H9 (cell line): ENCODE measurements at regions not wholly inside any gene's neighbourhood (a gene's known extent, or its start where the extent isn't known, plus 50 kb on each side); places are given as distances from the start of the nearest gene placed in this dataset.

ENCODE experiments used
- DNase-seq: peaks from one replicate; pipeline ENCODE4 v3.0.0-alpha.2; 2017
- H2AFZ ChIP-seq: one replicate; pipeline ENCODE4 v1.6.1; 2013; ENCODE audit warnings: mild to moderate bottlenecking, low read length, control low read depth, moderate library complexity
- H2AK5ac ChIP-seq: 2 replicates; pipeline ENCODE4 v1.6.1; 2013; ENCODE audit warnings: low read length, control low read depth, mixed read lengths; ENCODE audit not compliant: insufficient read length
- H2BK120ac ChIP-seq: one replicate; pipeline ENCODE4 v1.6.1; 2013; ENCODE audit warnings: low read depth, mild to moderate bottlenecking, low read length, control low read depth, inconsistent platforms; ENCODE audit not compliant: poor library complexity, severe bottlenecking
- H2BK12ac ChIP-seq: 2 replicates; pipeline ENCODE4 v1.6.1; 2013; ENCODE audit warnings: low read length, control low read depth, mixed read lengths, low read depth; ENCODE audit not compliant: insufficient read length
- H2BK15ac ChIP-seq: 2 replicates; pipeline ENCODE4 v1.6.1; 2013; ENCODE audit warnings: low read depth, low read length, control low read depth
- H2BK20ac ChIP-seq: one replicate; pipeline ENCODE4 v1.6.1; 2013; ENCODE audit warnings: low read depth, mild to moderate bottlenecking, low read length, control low read depth, inconsistent platforms; ENCODE audit not compliant: poor library complexity, severe bottlenecking
- H2BK5ac ChIP-seq: 2 replicates; pipeline ENCODE4 v1.6.1; 2013; ENCODE audit warnings: low read length, control low read depth, mixed read lengths; ENCODE audit not compliant: insufficient read length
- H3K14ac ChIP-seq: 2 replicates; pipeline ENCODE4 v1.6.1; 2013; ENCODE audit warnings: low read length, control low read depth; ENCODE audit not compliant: insufficient read depth
- H3K18ac ChIP-seq: 2 replicates; pipeline ENCODE4 v1.6.1; 2013; ENCODE audit warnings: low read depth, mild to moderate bottlenecking, mixed read lengths, low read length, control low read depth; ENCODE audit not compliant: insufficient read length
- H3K23ac ChIP-seq: 2 replicates; pipeline ENCODE4 v1.6.1; 2013; ENCODE audit warnings: low read length, control low read depth, mixed read lengths, low read depth; ENCODE audit not compliant: insufficient read length
- H3K23me2 ChIP-seq: 2 replicates; pipeline ENCODE4 v1.6.1; 2013; ENCODE audit warnings: low read depth, mild to moderate bottlenecking, mixed read lengths, low read length, control low read depth; ENCODE audit not compliant: insufficient read length, poor library complexity, severe bottlenecking
- H3K27ac ChIP-seq: 2 replicates; pipeline ENCODE4 v1.5.1; 2013; ENCODE audit warnings: low read length, control low read depth, mixed read lengths, low read depth; ENCODE audit not compliant: insufficient read length
- H3K27me3 ChIP-seq: 2 replicates; pipeline ENCODE4 v1.6.1; 2013; ENCODE audit warnings: low read length, control low read depth, inconsistent platforms; ENCODE audit not compliant: insufficient read depth
- H3K4ac ChIP-seq: 2 replicates; pipeline ENCODE4 v1.6.1; 2013; ENCODE audit warnings: low read depth, mild to moderate bottlenecking, control low read depth, inconsistent platforms, low read length, moderate library complexity
- H3K4me1 ChIP-seq: 2 replicates; pipeline ENCODE4 v1.6.1; 2013; ENCODE audit warnings: low read length, control low read depth, inconsistent platforms; ENCODE audit not compliant: insufficient read depth
- H3K4me2 ChIP-seq: 2 replicates; pipeline ENCODE4 v1.6.1; 2013; ENCODE audit warnings: low read length, control low read depth, mixed read lengths; ENCODE audit not compliant: insufficient read length, insufficient read depth
- H3K56ac ChIP-seq: 2 replicates; pipeline ENCODE4 v1.6.1; 2013; ENCODE audit warnings: low read depth, mild to moderate bottlenecking, mixed read lengths, low read length, control low read depth; ENCODE audit not compliant: insufficient read length
- H3K79me1 ChIP-seq: 2 replicates; pipeline ENCODE4 v1.6.1; 2013; ENCODE audit warnings: low read depth, mild to moderate bottlenecking, moderate library complexity, low read length, control low read depth, inconsistent platforms; ENCODE audit not compliant: insufficient read depth, poor library complexity, severe bottlenecking
- H3K79me2 ChIP-seq: 2 replicates; pipeline ENCODE4 v1.6.1; 2013; ENCODE audit warnings: low read length, control low read depth, inconsistent platforms; ENCODE audit not compliant: insufficient read depth
- H3K9ac ChIP-seq: 2 replicates; pipeline ENCODE4 v1.6.1; 2013; ENCODE audit warnings: low read length, control low read depth, mixed read lengths; ENCODE audit not compliant: insufficient read length; ENCODE audit errors: extremely low read depth
- H3K9me3 ChIP-seq: one replicate; pipeline ENCODE4 v1.6.1; 2013; ENCODE audit warnings: low read depth, low read length, inconsistent platforms; ENCODE audit not compliant: control insufficient read depth
- H3T11ph ChIP-seq: one replicate; pipeline ENCODE4 v1.6.1; 2013; ENCODE audit warnings: mild to moderate bottlenecking, low read length, control low read depth, inconsistent platforms
- H4K20me1 ChIP-seq: one replicate; pipeline ENCODE4 v1.6.1; 2013; ENCODE audit not compliant: control insufficient read depth, insufficient read length, insufficient read depth
- H4K5ac ChIP-seq: 2 replicates; pipeline ENCODE4 v1.6.1; 2013; ENCODE audit warnings: low read depth, mild to moderate bottlenecking, mixed read lengths, low read length, control low read depth; ENCODE audit not compliant: insufficient read length
- H4K8ac ChIP-seq: replicated peaks from 2 replicates; pipeline ENCODE4 v1.6.1; 2013; ENCODE audit warnings: low read length, control low read depth, mixed read lengths, low read depth; ENCODE audit not compliant: insufficient read length
- H4K91ac ChIP-seq: 2 replicates; pipeline ENCODE4 v1.6.1; 2013; ENCODE audit warnings: low read depth, mild to moderate bottlenecking, moderate library complexity, mixed read lengths, low read length, control low read depth; ENCODE audit not compliant: insufficient read length
- H3K27ac Mint-ChIP-seq, 3 experiments: 2 replicates in 2 of 3; 3 replicates in 1 of 3; pipeline ENCODE4 v1.8.0; 2020 to 2021; ENCODE audit warnings: mixed read lengths in 3 of 3, mild to moderate bottlenecking in 1 of 3, moderate library complexity in 1 of 3
- H3K27me3 Mint-ChIP-seq: 2 replicates; pipeline ENCODE4 v1.8.0; 2021; ENCODE audit warnings: low read depth, mild to moderate bottlenecking, moderate library complexity, mixed read lengths
- H3K36me3 Mint-ChIP-seq, 3 experiments: 2 replicates in 2 of 3; 3 replicates in 1 of 3; pipeline ENCODE4 v1.8.0; 2020 to 2021; ENCODE audit warnings: low read depth in 3 of 3, mixed read lengths in 3 of 3; ENCODE audit not compliant: insufficient read depth in 1 of 3
- H3K4me1 Mint-ChIP-seq, 2 experiments: 2 replicates each; pipeline ENCODE4 v1.8.0; 2020; ENCODE audit warnings: mixed read lengths in 2 of 2
- H3K4me3 Mint-ChIP-seq, 2 experiments: 2 replicates in 1 of 2; 3 replicates in 1 of 2; pipeline ENCODE4 v1.8.0; 2020 to 2021; ENCODE audit warnings: mild to moderate bottlenecking in 2 of 2, mixed read lengths in 2 of 2, moderate library complexity in 1 of 2
- H3K9me3 Mint-ChIP-seq, 2 experiments: 2 replicates in 1 of 2; 3 replicates in 1 of 2; pipeline ENCODE4 v1.8.0; 2020; ENCODE audit warnings: mild to moderate bottlenecking in 2 of 2, mixed read lengths in 2 of 2, moderate library complexity in 1 of 2
- CTCF ChIP-seq: fragments of 200-600 bp; sonication (generic); conservative IDR thresholded peaks from 3 replicates; pipeline ENCODE4 v1.8.0; 2021; ENCODE audit warnings: antibody characterized with exemption, mild to moderate bottlenecking
- WGBS: extraction: QIAGEN DNeasy Blood & Tissue Kit; methylation state at CpG from one replicate; pipeline ENCODE4 v1.1.7; 2013; ENCODE audit warnings: missing lambda C conversion rate, low lambda C conversion rate, mixed read lengths; ENCODE audit not compliant: insufficient read length; ENCODE audit errors: extremely low coverage; 5-methylcytosine and 5-hydroxymethylcytosine counted together

GRCh38 chr17:43333433-43333943 lies 65.3 kb upstream of the ARL4D start:
- Mint-ChIP-seq H3K36me3 (no peaks in the 10 kb centered on the region), H3K4me3 (no peak overlapping the region), H3K9me3 (no peaks in the 10 kb centered on the region), H3K27me3 (no peaks in the 10 kb centered on the region), H3K27ac (no peak overlapping the region), H3K4me1 (peaks cover 33 to 39% of the 10 kb centered on the region in 2 experiments)
- Histone ChIP-seq H3K79me2 (no peaks in the 10 kb centered on the region), H4K91ac (no peak overlapping the region), H3K9me3 (no peaks in the 10 kb centered on the region), H3K14ac (no peak overlapping the region), H2BK5ac (no peak overlapping the region), H3K4ac (no peak overlapping the region), H3K79me1 (no peaks in the 10 kb centered on the region), H3T11ph (no peak overlapping the region), H3K4me1 (no peaks in the 10 kb centered on the region), H2AK5ac (no peak overlapping the region), H4K20me1 (no peaks in the 10 kb centered on the region), H3K9ac (no peak overlapping the region), H3K23me2 (peaks cover 3% of the 10 kb centered on the region), H2BK20ac (no peak overlapping the region), H2AFZ (no peak overlapping the region), H3K4me2 (no peak overlapping the region), H3K56ac (no peak overlapping the region), H2BK120ac (no peak overlapping the region), H3K27ac (no peak overlapping the region), H3K27me3 (no peaks in the 10 kb centered on the region), H2BK12ac (no peak overlapping the region), H3K23ac (no peak overlapping the region), H2BK15ac (no peak overlapping the region), H4K8ac (no peak overlapping the region), H4K5ac (no peak overlapping the region), H3K18ac (no peak overlapping the region)
- no CpG with 5 or more reads among the region's 12 CpGs for WGBS
- no peak for DNase-seq
- no peak for TF ChIP-seq CTCF
